GM21786 (cell line): ENCODE measurements at regions not wholly inside any gene's neighbourhood (a gene's known extent, or its start where the extent isn't known, plus 50 kb on each side); places are given as distances from the start of the nearest gene placed in this dataset.

ENCODE experiments used
- ATAC-seq: cut with Tn5 transposase; IDR thresholded peaks from one replicate; pipeline ENCODE4 v1.9.1; 2021; ENCODE audit not compliant: unreplicated experiment

DNA sequence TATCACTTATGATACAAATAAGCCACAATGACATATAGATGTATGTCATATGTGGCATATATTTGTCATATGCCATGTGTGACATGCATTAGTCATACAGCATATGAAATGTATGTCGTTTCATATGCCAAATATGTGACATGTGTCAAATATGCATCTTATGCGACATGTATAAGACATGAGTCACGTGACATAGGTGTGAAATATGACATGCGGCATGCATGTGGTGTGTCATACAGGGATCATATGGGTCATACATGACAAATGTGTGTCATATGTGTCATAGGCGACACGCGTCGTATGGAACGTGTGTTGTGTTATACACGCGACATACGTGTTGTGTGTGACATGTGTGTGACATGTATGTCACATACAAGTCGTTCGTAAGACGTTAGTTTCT lies 2154.0 kb upstream of the PIK3C3 start:
- no peak for ATAC-seq

DNA sequence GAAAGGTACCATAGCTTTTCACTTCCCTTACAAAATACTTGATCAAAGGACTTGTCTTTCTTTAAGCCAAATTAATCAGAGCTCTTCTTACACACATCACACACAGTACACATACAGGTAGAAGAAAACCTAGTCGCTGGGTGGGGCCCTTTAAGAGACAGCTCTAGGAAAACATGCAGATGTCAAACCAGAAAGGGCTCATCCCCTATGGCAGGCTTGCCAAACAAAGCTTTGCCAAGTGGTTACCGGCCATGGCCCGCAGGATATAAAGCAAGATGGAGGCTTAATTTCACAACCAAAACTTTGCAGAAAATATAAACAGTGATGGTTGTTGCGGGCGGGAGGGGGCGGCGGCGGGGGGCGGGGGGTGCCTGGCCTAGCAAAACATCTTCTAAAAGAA lies 2156.0 kb upstream of the PIK3C3 start:
- ATAC-seq: no peak

GRCh38 chr18:39796393-39796792 lies 2158.6 kb upstream of the PIK3C3 start:
- no peak for ATAC-seq

- no peak for ATAC-seq
Measured at GRCh38 chr18:39795350-39795749, 2159.7 kb upstream of the PIK3C3 start.

DNA sequence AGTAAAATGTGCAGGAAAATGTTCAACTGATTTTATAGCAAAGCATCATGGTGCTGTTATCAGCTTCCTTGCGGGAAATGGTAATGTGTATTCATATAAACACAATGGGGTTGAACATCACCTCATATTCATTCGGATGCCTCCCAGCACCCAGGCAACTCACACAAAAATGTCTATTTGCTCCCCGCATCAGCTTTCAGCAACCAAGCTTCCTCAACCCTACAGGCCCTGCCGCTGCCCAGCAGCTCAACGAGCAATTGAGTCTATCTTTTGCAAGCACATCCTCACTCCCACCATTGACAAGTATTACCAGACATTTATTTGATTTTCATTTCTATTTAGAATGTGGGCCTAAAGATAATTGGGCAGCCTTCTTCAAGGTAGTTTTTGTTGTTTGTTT lies 2161.4 kb upstream of the PIK3C3 start:
- no peak for ATAC-seq

GRCh38 chr18:39788383-39788782 lies 2166.7 kb upstream of the PIK3C3 start:
- no peak for ATAC-seq

GRCh38 chr18:39786477-39786876 lies 2168.6 kb upstream of the PIK3C3 start:
- no peak for ATAC-seq

- ATAC-seq: no peak
Measured at GRCh38 chr18:39784541-39784940, 2170.5 kb upstream of the PIK3C3 start.

DNA sequence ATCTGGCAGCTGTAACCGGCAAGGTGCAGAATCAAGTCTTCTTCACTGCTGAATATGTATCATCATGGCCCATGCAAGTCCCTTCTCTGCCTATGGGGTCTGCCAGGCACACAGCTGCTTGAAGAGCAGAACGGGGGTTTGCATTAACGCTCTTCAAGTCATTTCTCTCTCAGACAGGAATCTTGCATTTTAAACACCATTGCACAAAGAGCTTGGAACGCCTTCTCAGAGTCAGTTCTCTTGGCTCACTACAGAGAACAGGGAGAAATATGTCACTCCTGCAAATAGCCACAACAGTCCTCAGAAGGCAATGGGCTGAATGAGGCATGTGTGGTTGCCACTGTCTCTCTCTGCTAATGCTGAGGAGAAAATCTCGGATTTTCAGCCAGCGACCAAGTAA lies 2173.5 kb upstream of the PIK3C3 start:
- no peak for ATAC-seq

GRCh38 chr18:39780774-39781173 lies 2174.3 kb upstream of the PIK3C3 start:
- no peak for ATAC-seq

DNA sequence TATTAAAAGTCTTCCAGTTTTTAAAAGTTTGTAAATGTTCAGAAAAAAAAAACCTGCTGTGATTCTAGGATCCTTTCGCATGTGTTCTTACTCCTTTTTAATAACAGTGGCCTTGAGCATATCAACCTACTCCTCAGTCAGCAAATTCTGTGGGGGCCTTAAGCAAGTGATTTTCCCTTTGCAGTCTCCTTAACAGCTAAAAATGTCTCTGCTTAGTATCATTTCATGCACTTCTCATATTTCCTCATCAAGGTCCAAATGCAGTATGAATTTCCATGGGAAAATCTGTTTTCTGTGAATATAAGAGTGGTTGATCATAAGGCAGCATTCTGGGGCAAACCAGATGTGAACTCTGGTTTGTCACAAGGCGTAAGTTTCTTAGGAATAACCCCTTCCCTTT lies 2175.1 kb upstream of the PIK3C3 start:
- ATAC-seq: no peak

- no peak for ATAC-seq
Measured at GRCh38 chr18:39776766-39777165, 2178.3 kb upstream of the PIK3C3 start.

GRCh38 chr18:39774957-39775598 lies 2180.0 kb upstream of the PIK3C3 start:
- no peak for ATAC-seq

DNA sequence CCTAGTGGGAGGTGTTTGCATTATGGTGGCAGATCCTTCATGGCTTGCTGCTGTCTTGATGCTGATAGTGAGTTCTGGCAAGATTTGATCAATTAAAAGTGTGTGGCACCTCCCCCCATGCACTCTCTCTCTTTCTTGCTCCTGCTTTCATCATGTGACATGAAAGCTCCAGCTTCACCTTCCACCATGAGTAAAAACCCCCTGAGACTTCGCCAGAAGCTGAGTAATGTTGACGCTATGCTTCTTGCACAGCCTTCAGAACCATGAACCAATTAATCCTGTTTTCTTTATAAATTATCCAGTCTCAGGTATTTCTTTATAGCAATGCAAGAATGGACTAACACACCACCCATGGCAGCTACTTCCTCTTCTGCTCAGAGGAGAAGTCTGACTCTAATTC lies 2181.4 kb upstream of the PIK3C3 start:
- ATAC-seq: no peak

- ATAC-seq: no peak
Measured at GRCh38 chr18:39772155-39772919, 2182.7 kb upstream of the PIK3C3 start.

GRCh38 chr18:39770399-39770798 lies 2184.6 kb upstream of the PIK3C3 start:
- no peak for ATAC-seq

- ATAC-seq: no peak
Measured at GRCh38 chr18:39764873-39765272, 2190.2 kb upstream of the PIK3C3 start.

GRCh38 chr18:39761273-39761672 lies 2193.8 kb upstream of the PIK3C3 start:
- ATAC-seq: no peak

- ATAC-seq: no peak
Measured at GRCh38 chr18:39759926-39760325, 2194.3 kb upstream of the CELF4 start.

DNA sequence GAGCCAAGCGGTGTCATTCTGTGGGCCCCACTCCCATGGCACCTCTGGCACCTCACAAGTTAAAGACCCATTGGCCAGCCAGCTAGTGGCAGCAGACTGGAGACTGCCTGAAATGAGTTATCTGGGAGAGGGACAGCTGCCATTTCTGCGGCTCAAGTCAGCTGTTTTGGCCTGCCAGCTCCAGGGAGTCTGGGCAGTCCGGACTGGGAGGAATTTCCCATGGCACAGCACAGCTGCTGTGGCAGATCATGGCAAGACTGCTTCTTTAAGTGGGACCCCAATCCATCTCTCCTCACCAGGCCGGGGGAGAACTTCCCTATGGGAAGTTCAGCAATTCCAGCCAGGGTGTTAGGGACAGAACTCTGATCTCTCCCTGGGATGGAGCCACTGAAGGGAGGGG lies 2187.6 kb upstream of the CELF4 start:
- no peak for ATAC-seq

DNA sequence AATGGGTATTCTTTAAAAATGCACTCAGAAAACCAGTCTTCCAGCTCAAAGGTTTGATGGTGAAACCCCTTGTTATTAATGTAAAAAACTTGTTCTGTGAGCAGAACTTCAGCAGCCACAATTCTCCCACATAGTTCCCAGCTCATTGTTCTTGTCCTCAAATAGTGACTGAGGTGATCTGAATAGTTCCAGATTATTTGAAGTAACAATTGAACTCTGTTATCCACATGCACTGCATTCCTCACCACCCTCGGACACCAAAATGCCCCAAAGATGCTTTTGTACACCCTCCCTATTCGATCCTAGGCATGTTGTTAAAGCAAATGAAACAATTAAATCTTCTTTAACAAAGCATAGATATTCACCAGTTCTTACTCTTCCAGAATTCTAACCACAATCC lies 2186.8 kb upstream of the CELF4 start:
- ATAC-seq: no peak

DNA sequence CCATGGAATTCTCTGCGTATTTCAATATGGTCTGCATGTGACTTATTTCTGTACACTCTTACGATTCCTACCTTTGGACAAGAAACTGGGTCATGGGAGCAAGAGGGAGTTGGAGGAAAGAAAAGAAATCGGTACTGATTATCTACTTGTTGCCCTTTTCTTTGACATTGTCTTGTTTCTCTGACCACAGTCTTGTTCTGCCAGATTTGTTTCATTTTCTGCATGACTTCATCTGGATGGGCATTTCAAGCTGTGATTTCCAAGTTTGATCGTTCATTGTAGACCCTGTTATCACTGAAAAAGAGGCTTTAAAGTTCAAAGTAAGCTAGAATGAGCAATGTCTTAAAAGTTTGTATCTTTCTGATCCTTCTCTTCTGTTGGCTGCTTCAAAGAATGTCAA lies 2186.3 kb upstream of the CELF4 start:
- no peak for ATAC-seq

- ATAC-seq: no peak
Measured at GRCh38 chr18:39751161-39751560, 2185.6 kb upstream of the CELF4 start.
